Glutamatergic neuron (in vitro differentiated cells): ENCODE measurements at regions not wholly inside any gene's neighbourhood (a gene's known extent, or its start where the extent isn't known, plus 50 kb on each side); places are given as distances from the start of the nearest gene placed in this dataset.

ENCODE experiments used
- DNase-seq: peaks from one replicate; pipeline ENCODE4 v3.0.0; 2022
- H3K27ac Mint-ChIP-seq: one replicate; pipeline ENCODE4 v1.8.0; 2020; ENCODE audit warnings: mild to moderate bottlenecking, mixed read lengths, inconsistent platforms; ENCODE audit not compliant: unreplicated experiment
- H3K27me3 Mint-ChIP-seq: one replicate; pipeline ENCODE4 v1.8.0; 2020; ENCODE audit warnings: mild to moderate bottlenecking, moderate library complexity, mixed read lengths, inconsistent platforms; ENCODE audit not compliant: unreplicated experiment
- H3K36me3 Mint-ChIP-seq: one replicate; pipeline ENCODE4 v1.8.0; 2020; ENCODE audit warnings: mild to moderate bottlenecking, mixed read lengths, inconsistent platforms; ENCODE audit not compliant: unreplicated experiment
- H3K4me1 Mint-ChIP-seq: one replicate; pipeline ENCODE4 v1.8.0; 2020; ENCODE audit warnings: mild to moderate bottlenecking, low read depth, mixed read lengths, inconsistent platforms; ENCODE audit not compliant: unreplicated experiment
- H3K4me3 Mint-ChIP-seq: one replicate; pipeline ENCODE4 v1.8.0; 2020; ENCODE audit warnings: mild to moderate bottlenecking, mixed read lengths, inconsistent platforms; ENCODE audit not compliant: unreplicated experiment
- H3K9me3 Mint-ChIP-seq: one replicate; pipeline ENCODE4 v1.8.0; 2020; ENCODE audit warnings: mild to moderate bottlenecking, moderate library complexity, mixed read lengths, inconsistent platforms; ENCODE audit not compliant: unreplicated experiment
- CTCF ChIP-seq: fragments of 200-600 bp; sonication (generic); IDR thresholded peaks from one replicate; pipeline ENCODE4 v1.5.0; 2021; ENCODE audit not compliant: partially characterized antibody, unreplicated experiment

- no peak for TF ChIP-seq CTCF
- no peak overlapping the region for H3K27ac Mint-ChIP-seq
- no peaks in the 10 kb centered on the region for H3K36me3 Mint-ChIP-seq
- H3K9me3 Mint-ChIP-seq: no peaks in the 10 kb centered on the region
- H3K27me3 Mint-ChIP-seq: peaks cover 2% of the 10 kb centered on the region
- no peaks in the 10 kb centered on the region for H3K4me1 Mint-ChIP-seq
- no peak for DNase-seq
- no peak overlapping the region for H3K4me3 Mint-ChIP-seq
Measured at GRCh38 chr6:6880745-6881437, 226.9 kb upstream of the RREB1 start.

GRCh38 chr6:6881438-6882225, 226.1 kb upstream of the RREB1 start:
- peaks cover 2% of the 10 kb centered on the region for H3K27me3 Mint-ChIP-seq
- no peaks in the 10 kb centered on the region for H3K4me1 Mint-ChIP-seq

GRCh38 chr6:6882592-6882991, 225.2 kb upstream of the RREB1 start:
- H3K27me3 Mint-ChIP-seq: peaks cover 2% of the 10 kb centered on the region
- no peak overlapping the region for H3K4me3 Mint-ChIP-seq
- H3K36me3 Mint-ChIP-seq: no peaks in the 10 kb centered on the region
- no peak overlapping the region for H3K27ac Mint-ChIP-seq
- no peak for TF ChIP-seq CTCF
- no peaks in the 10 kb centered on the region for H3K9me3 Mint-ChIP-seq
- DNase-seq: no peak
- H3K4me1 Mint-ChIP-seq: no peaks in the 10 kb centered on the region

More at GRCh38 chr6:6881438-6882225, 226.1 kb upstream of the RREB1 start:
- Mint-ChIP-seq H3K36me3 (no peaks in the 10 kb centered on the region), H3K4me3 (no peak overlapping the region), H3K27ac (no peak overlapping the region), H3K9me3 (no peaks in the 10 kb centered on the region)
- TF ChIP-seq CTCF: no peak
- DNase-seq: no peak

- H3K27me3 Mint-ChIP-seq: peaks cover 2% of the 10 kb centered on the region
- DNase-seq: no peak
- no peaks in the 10 kb centered on the region for H3K4me1 Mint-ChIP-seq
- H3K36me3 Mint-ChIP-seq: no peaks in the 10 kb centered on the region
- no peak overlapping the region for H3K4me3 Mint-ChIP-seq
- H3K9me3 Mint-ChIP-seq: no peaks in the 10 kb centered on the region
- H3K27ac Mint-ChIP-seq: no peak overlapping the region
- no peak for TF ChIP-seq CTCF
Measured at GRCh38 chr6:6883011-6883410, 224.8 kb upstream of the RREB1 start.

- Mint-ChIP-seq H3K4me3 (no peak overlapping the region), H3K27ac (no peak overlapping the region), H3K36me3 (no peaks in the 10 kb centered on the region), H3K27me3 (peaks cover 2% of the 10 kb centered on the region), H3K4me1 (no peaks in the 10 kb centered on the region), H3K9me3 (no peaks in the 10 kb centered on the region)
- DNase-seq: no peak
- TF ChIP-seq CTCF: no peak
Measured at GRCh38 chr6:6884193-6884627, 223.6 kb upstream of the RREB1 start.
